Parathyroid adenoma (tissue), 2 donors: ENCODE measurements at regions not wholly inside any gene's neighbourhood (a gene's known extent, or its start where the extent isn't known, plus 50 kb on each side); places are given as distances from the start of the nearest gene placed in this dataset.
"Not testable (repeated sequence)": the region's sequence is repeated elsewhere in the genome, so short reads cannot be mapped to it uniquely, and the experiment has no call there.

ENCODE experiments used
- H2AFZ ChIP-seq: fragments of 300-600 bp; sonication (generic); one replicate; pipeline ENCODE4 v1.7.0; 2017; ENCODE audit warnings: antibody characterized with exemption, mild to moderate bottlenecking
- H3K27ac ChIP-seq: fragments of 300-600 bp; sonication (generic); one replicate; pipeline ENCODE4 v1.7.0; 2017
- H3K27me3 ChIP-seq: fragments of 300-600 bp; sonication (generic); one replicate; pipeline ENCODE4 v1.7.0; 2017; ENCODE audit warnings: low read length; ENCODE audit not compliant: control insufficient read depth, insufficient read depth
- H3K36me3 ChIP-seq: fragments of 300-600 bp; sonication (generic); one replicate; pipeline ENCODE4 v1.7.0; 2017; ENCODE audit warnings: low read length; ENCODE audit not compliant: control insufficient read depth, insufficient read depth
- H3K4me1 ChIP-seq: fragments of 300-600 bp; sonication (generic); one replicate; pipeline ENCODE4 v1.7.0; 2017; ENCODE audit warnings: control low read depth
- H3K4me2 ChIP-seq: fragments of 300-600 bp; sonication (generic); one replicate; pipeline ENCODE4 v1.7.0; 2017; ENCODE audit warnings: low read length
- H3K4me3 ChIP-seq: fragments of 300-600 bp; sonication (generic); one replicate; pipeline ENCODE4 v1.7.0; 2017; ENCODE audit warnings: low read depth, low read length
- H3K79me2 ChIP-seq: fragments of 300-600 bp; sonication (generic); one replicate; pipeline ENCODE4 v1.7.0; 2017; ENCODE audit warnings: control low read depth
- H3K9ac ChIP-seq: fragments of 300-600 bp; sonication (generic); one replicate; pipeline ENCODE4 v1.7.0; 2017; ENCODE audit warnings: mild to moderate bottlenecking
- H3K9me3 ChIP-seq: fragments of 300-600 bp; sonication (generic); one replicate; pipeline ENCODE4 v1.7.0; 2017; ENCODE audit warnings: low read length; ENCODE audit not compliant: control insufficient read depth
- CTCF ChIP-seq: fragments of 300-600 bp; sonication (generic); IDR thresholded peaks from one replicate; pipeline ENCODE4 v1.7.0; 2017; ENCODE audit warnings: antibody characterized with exemption, mild to moderate bottlenecking
- donor health status: primary hyperparathyroidism.

- no peaks in the 10 kb centered on the region for H3K36me3 ChIP-seq
- H2AFZ ChIP-seq = no peak overlapping the region
- no peaks in the 10 kb centered on the region for H3K79me2 ChIP-seq
- H3K4me1 ChIP-seq = no peaks in the 10 kb centered on the region
- no peak overlapping the region for H3K4me2 ChIP-seq
- H3K9ac ChIP-seq = no peak overlapping the region
- H3K27ac ChIP-seq = no peak overlapping the region
- TF ChIP-seq CTCF = no peak
- no peak overlapping the region for H3K4me3 ChIP-seq
- no peaks in the 10 kb centered on the region for H3K27me3 ChIP-seq
- no peaks in the 10 kb centered on the region for H3K9me3 ChIP-seq
Observed at GRCh38 chr14:86333493-86333892, 803.5 kb downstream of the FLRT2 start.

DNA sequence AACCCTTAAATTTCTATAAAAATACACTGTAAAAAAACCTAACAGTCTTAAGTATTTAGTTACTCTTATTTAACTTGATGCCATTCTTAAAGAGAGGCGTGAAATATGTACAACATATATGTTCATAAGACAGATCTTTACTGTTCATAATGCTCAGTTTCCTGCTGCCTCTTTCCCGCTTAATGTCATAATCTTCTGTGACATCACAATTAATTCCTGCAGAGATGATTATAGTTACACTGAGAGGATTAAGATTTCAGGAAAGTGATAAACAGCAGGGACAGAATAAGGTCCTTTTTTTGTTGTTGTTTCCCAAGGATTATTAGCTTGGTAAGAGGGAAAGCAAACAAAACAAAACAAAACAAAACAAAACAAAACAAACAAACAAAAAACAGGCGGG lies 801.4 kb downstream of the FLRT2 start:
- Histone ChIP-seq H3K4me2 (no peak overlapping the region), H3K79me2 (no peaks in the 10 kb centered on the region), H3K4me3 (no peak overlapping the region), H2AFZ (no peak overlapping the region), H3K36me3 (no peaks in the 10 kb centered on the region), H3K9me3 (no peaks in the 10 kb centered on the region), H3K27ac (no peak overlapping the region), H3K4me1 (no peaks in the 10 kb centered on the region), H3K27me3 (no peaks in the 10 kb centered on the region), H3K9ac (no peak overlapping the region)
- no peak for TF ChIP-seq CTCF

DNA sequence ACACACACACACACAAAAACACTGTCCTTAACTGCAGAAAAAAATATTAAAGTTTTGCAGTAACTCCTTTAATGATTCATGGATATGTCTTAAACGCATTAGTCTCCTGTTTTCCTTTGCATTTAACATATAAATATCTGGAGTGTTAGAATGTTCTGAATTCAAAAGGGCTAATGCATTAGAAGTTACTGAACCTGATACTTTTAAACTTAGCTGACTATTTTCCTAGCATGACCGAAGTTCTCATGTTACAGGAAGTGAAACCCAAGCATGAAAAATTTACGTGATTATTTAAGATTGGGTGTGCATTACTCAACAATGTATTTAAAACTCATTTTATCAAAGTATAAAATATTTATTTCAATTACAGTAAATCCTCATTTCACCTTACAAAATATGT lies 791.2 kb downstream of the FLRT2 start:
- H3K4me3 ChIP-seq = no peak overlapping the region
- H3K4me1 ChIP-seq = no peaks in the 10 kb centered on the region
- H3K27ac ChIP-seq = no peak overlapping the region
- no peak for TF ChIP-seq CTCF
- H3K4me2 ChIP-seq = no peak overlapping the region
- no peaks in the 10 kb centered on the region for H3K9me3 ChIP-seq
- no peak overlapping the region for H2AFZ ChIP-seq
- H3K27me3 ChIP-seq = no peaks in the 10 kb centered on the region
- no peaks in the 10 kb centered on the region for H3K79me2 ChIP-seq
- no peak overlapping the region for H3K9ac ChIP-seq
- H3K36me3 ChIP-seq = no peaks in the 10 kb centered on the region

DNA sequence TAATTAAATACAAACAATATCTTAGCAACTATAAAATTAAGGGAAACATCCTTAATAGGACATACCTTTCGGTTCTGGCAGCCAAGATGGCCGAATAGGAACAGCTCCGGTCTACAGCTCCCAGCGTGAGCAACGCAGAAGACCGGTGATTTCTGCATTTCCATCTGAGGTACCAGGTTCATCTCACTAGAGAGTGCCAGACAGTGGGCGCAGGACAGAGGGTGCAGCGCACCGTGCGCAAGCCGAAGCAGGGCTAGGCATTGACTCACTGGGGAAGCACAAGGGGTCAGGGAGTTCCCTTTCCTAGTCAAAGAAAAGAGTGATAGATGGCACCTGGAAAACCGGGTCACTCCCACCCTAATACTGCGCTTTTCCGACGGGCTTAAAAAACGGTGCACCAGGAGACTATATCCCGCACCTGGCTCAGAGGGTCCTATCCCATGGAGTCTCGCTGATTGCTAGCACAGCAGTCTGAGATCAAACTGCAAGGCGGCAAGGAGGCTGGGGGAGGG lies 782.3 kb downstream of the FLRT2 start:
- not testable (repeated sequence) for H3K27me3 ChIP-seq, H3K79me2 ChIP-seq, H3K9ac ChIP-seq, H3K4me3 ChIP-seq, H2AFZ ChIP-seq, H3K4me2 ChIP-seq, H3K4me1 ChIP-seq, H3K27ac ChIP-seq, H3K9me3 ChIP-seq, H3K36me3 ChIP-seq

DNA sequence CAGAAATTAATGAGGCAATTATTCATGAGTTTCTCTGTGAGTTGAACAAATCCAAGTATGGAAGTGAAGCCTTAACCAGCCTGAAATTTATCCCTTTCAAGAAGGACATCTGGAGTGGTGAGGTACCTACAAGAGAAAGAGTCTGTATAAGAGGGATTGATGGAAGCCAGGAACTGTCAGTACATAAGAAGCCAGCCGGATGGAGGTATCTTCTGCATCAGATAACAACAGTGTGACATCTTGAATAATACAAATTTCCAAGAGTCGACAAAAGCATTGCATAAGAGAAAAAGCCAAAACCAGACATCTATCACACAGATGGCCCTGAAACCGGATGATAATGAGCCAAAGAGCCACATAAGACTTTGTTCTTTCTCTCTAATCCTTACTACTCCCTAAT lies 781.2 kb downstream of the FLRT2 start:
- H3K4me1 ChIP-seq = no peaks in the 10 kb centered on the region
- H3K27me3 ChIP-seq = no peaks in the 10 kb centered on the region
- H3K9ac ChIP-seq = no peak overlapping the region
- no peak for TF ChIP-seq CTCF
- H2AFZ ChIP-seq = no peak overlapping the region
- H3K36me3 ChIP-seq = no peaks in the 10 kb centered on the region
- no peak overlapping the region for H3K27ac ChIP-seq
- no peaks in the 10 kb centered on the region for H3K79me2 ChIP-seq
- no peaks in the 10 kb centered on the region for H3K9me3 ChIP-seq
- no peak overlapping the region for H3K4me3 ChIP-seq
- H3K4me2 ChIP-seq = no peak overlapping the region
